H9 (cell line): ENCODE measurements at regions not wholly inside any gene's neighbourhood (a gene's known extent, or its start where the extent isn't known, plus 50 kb on each side); places are given as distances from the start of the nearest gene placed in this dataset.

Source experiments
- DNase-seq: peaks from one replicate; pipeline ENCODE4 v3.0.0-alpha.2; 2017
- H2AFZ ChIP-seq: one replicate; pipeline ENCODE4 v1.6.1; 2013; ENCODE audit warnings: mild to moderate bottlenecking, low read length, control low read depth, moderate library complexity
- H2AK5ac ChIP-seq: 2 replicates; pipeline ENCODE4 v1.6.1; 2013; ENCODE audit warnings: low read length, control low read depth, mixed read lengths; ENCODE audit not compliant: insufficient read length
- H2BK120ac ChIP-seq: one replicate; pipeline ENCODE4 v1.6.1; 2013; ENCODE audit warnings: low read depth, mild to moderate bottlenecking, low read length, control low read depth, inconsistent platforms; ENCODE audit not compliant: poor library complexity, severe bottlenecking
- H2BK12ac ChIP-seq: 2 replicates; pipeline ENCODE4 v1.6.1; 2013; ENCODE audit warnings: low read length, control low read depth, mixed read lengths, low read depth; ENCODE audit not compliant: insufficient read length
- H2BK15ac ChIP-seq: 2 replicates; pipeline ENCODE4 v1.6.1; 2013; ENCODE audit warnings: low read depth, low read length, control low read depth
- H2BK20ac ChIP-seq: one replicate; pipeline ENCODE4 v1.6.1; 2013; ENCODE audit warnings: low read depth, mild to moderate bottlenecking, low read length, control low read depth, inconsistent platforms; ENCODE audit not compliant: poor library complexity, severe bottlenecking
- H2BK5ac ChIP-seq: 2 replicates; pipeline ENCODE4 v1.6.1; 2013; ENCODE audit warnings: low read length, control low read depth, mixed read lengths; ENCODE audit not compliant: insufficient read length
- H3K14ac ChIP-seq: 2 replicates; pipeline ENCODE4 v1.6.1; 2013; ENCODE audit warnings: low read length, control low read depth; ENCODE audit not compliant: insufficient read depth
- H3K18ac ChIP-seq: 2 replicates; pipeline ENCODE4 v1.6.1; 2013; ENCODE audit warnings: low read depth, mild to moderate bottlenecking, mixed read lengths, low read length, control low read depth; ENCODE audit not compliant: insufficient read length
- H3K23ac ChIP-seq: 2 replicates; pipeline ENCODE4 v1.6.1; 2013; ENCODE audit warnings: low read length, control low read depth, mixed read lengths, low read depth; ENCODE audit not compliant: insufficient read length
- H3K23me2 ChIP-seq: 2 replicates; pipeline ENCODE4 v1.6.1; 2013; ENCODE audit warnings: low read depth, mild to moderate bottlenecking, mixed read lengths, low read length, control low read depth; ENCODE audit not compliant: insufficient read length, poor library complexity, severe bottlenecking
- H3K27ac ChIP-seq: 2 replicates; pipeline ENCODE4 v1.5.1; 2013; ENCODE audit warnings: low read length, control low read depth, mixed read lengths, low read depth; ENCODE audit not compliant: insufficient read length
- H3K27me3 ChIP-seq: 2 replicates; pipeline ENCODE4 v1.6.1; 2013; ENCODE audit warnings: low read length, control low read depth, inconsistent platforms; ENCODE audit not compliant: insufficient read depth
- H3K4ac ChIP-seq: 2 replicates; pipeline ENCODE4 v1.6.1; 2013; ENCODE audit warnings: low read depth, mild to moderate bottlenecking, control low read depth, inconsistent platforms, low read length, moderate library complexity
- H3K4me1 ChIP-seq: 2 replicates; pipeline ENCODE4 v1.6.1; 2013; ENCODE audit warnings: low read length, control low read depth, inconsistent platforms; ENCODE audit not compliant: insufficient read depth
- H3K4me2 ChIP-seq: 2 replicates; pipeline ENCODE4 v1.6.1; 2013; ENCODE audit warnings: low read length, control low read depth, mixed read lengths; ENCODE audit not compliant: insufficient read length, insufficient read depth
- H3K56ac ChIP-seq: 2 replicates; pipeline ENCODE4 v1.6.1; 2013; ENCODE audit warnings: low read depth, mild to moderate bottlenecking, mixed read lengths, low read length, control low read depth; ENCODE audit not compliant: insufficient read length
- H3K79me1 ChIP-seq: 2 replicates; pipeline ENCODE4 v1.6.1; 2013; ENCODE audit warnings: low read depth, mild to moderate bottlenecking, moderate library complexity, low read length, control low read depth, inconsistent platforms; ENCODE audit not compliant: insufficient read depth, poor library complexity, severe bottlenecking
- H3K79me2 ChIP-seq: 2 replicates; pipeline ENCODE4 v1.6.1; 2013; ENCODE audit warnings: low read length, control low read depth, inconsistent platforms; ENCODE audit not compliant: insufficient read depth
- H3K9ac ChIP-seq: 2 replicates; pipeline ENCODE4 v1.6.1; 2013; ENCODE audit warnings: low read length, control low read depth, mixed read lengths; ENCODE audit not compliant: insufficient read length; ENCODE audit errors: extremely low read depth
- H3K9me3 ChIP-seq: one replicate; pipeline ENCODE4 v1.6.1; 2013; ENCODE audit warnings: low read depth, low read length, inconsistent platforms; ENCODE audit not compliant: control insufficient read depth
- H3T11ph ChIP-seq: one replicate; pipeline ENCODE4 v1.6.1; 2013; ENCODE audit warnings: mild to moderate bottlenecking, low read length, control low read depth, inconsistent platforms
- H4K20me1 ChIP-seq: one replicate; pipeline ENCODE4 v1.6.1; 2013; ENCODE audit not compliant: control insufficient read depth, insufficient read length, insufficient read depth
- H4K5ac ChIP-seq: 2 replicates; pipeline ENCODE4 v1.6.1; 2013; ENCODE audit warnings: low read depth, mild to moderate bottlenecking, mixed read lengths, low read length, control low read depth; ENCODE audit not compliant: insufficient read length
- H4K8ac ChIP-seq: replicated peaks from 2 replicates; pipeline ENCODE4 v1.6.1; 2013; ENCODE audit warnings: low read length, control low read depth, mixed read lengths, low read depth; ENCODE audit not compliant: insufficient read length
- H4K91ac ChIP-seq: 2 replicates; pipeline ENCODE4 v1.6.1; 2013; ENCODE audit warnings: low read depth, mild to moderate bottlenecking, moderate library complexity, mixed read lengths, low read length, control low read depth; ENCODE audit not compliant: insufficient read length
- H3K27ac Mint-ChIP-seq, 3 experiments: 2 replicates in 2 of 3; 3 replicates in 1 of 3; pipeline ENCODE4 v1.8.0; 2020 to 2021; ENCODE audit warnings: mixed read lengths in 3 of 3, mild to moderate bottlenecking in 1 of 3, moderate library complexity in 1 of 3
- H3K27me3 Mint-ChIP-seq: 2 replicates; pipeline ENCODE4 v1.8.0; 2021; ENCODE audit warnings: low read depth, mild to moderate bottlenecking, moderate library complexity, mixed read lengths
- H3K36me3 Mint-ChIP-seq, 3 experiments: 2 replicates in 2 of 3; 3 replicates in 1 of 3; pipeline ENCODE4 v1.8.0; 2020 to 2021; ENCODE audit warnings: low read depth in 3 of 3, mixed read lengths in 3 of 3; ENCODE audit not compliant: insufficient read depth in 1 of 3
- H3K4me1 Mint-ChIP-seq, 2 experiments: 2 replicates each; pipeline ENCODE4 v1.8.0; 2020; ENCODE audit warnings: mixed read lengths in 2 of 2
- H3K4me3 Mint-ChIP-seq, 2 experiments: 2 replicates in 1 of 2; 3 replicates in 1 of 2; pipeline ENCODE4 v1.8.0; 2020 to 2021; ENCODE audit warnings: mild to moderate bottlenecking in 2 of 2, mixed read lengths in 2 of 2, moderate library complexity in 1 of 2
- H3K9me3 Mint-ChIP-seq, 2 experiments: 2 replicates in 1 of 2; 3 replicates in 1 of 2; pipeline ENCODE4 v1.8.0; 2020; ENCODE audit warnings: mild to moderate bottlenecking in 2 of 2, mixed read lengths in 2 of 2, moderate library complexity in 1 of 2
- WGBS: extraction: QIAGEN DNeasy Blood & Tissue Kit; methylation state at CpG from one replicate; pipeline ENCODE4 v1.1.7; 2013; ENCODE audit warnings: missing lambda C conversion rate, low lambda C conversion rate, mixed read lengths; ENCODE audit not compliant: insufficient read length; ENCODE audit errors: extremely low coverage; 5-methylcytosine and 5-hydroxymethylcytosine counted together
- TF ChIP-seq, protein P1 (sequence below): fragments of 200-600 bp; sonication (generic); conservative IDR thresholded peaks from 3 replicates; pipeline ENCODE4 v1.8.0; 2021; ENCODE audit warnings: antibody characterized with exemption, mild to moderate bottlenecking

GRCh38 chr1:193914871-193915270 is 728.5 kb upstream of the B3GALT2 start:
- H3K27ac ChIP-seq: no peak overlapping the region
- no peak overlapping the region for H2BK120ac ChIP-seq
- no peak overlapping the region for H4K8ac ChIP-seq
- H3K4me1 Mint-ChIP-seq: peaks cover 9 to 13% of the 10 kb centered on the region in 2 experiments
- no peak overlapping the region for H2BK15ac ChIP-seq
- no peak overlapping the region for H3K4me2 ChIP-seq
- H2BK20ac ChIP-seq: no peak overlapping the region
- H3K14ac ChIP-seq: no peak overlapping the region
- H3K79me1 ChIP-seq: no peaks in the 10 kb centered on the region
- no peak overlapping the region for H3K23ac ChIP-seq
- H3K79me2 ChIP-seq: no peaks in the 10 kb centered on the region
- no peak overlapping the region for H3K56ac ChIP-seq
- no peak overlapping the region for H3K4me3 Mint-ChIP-seq
- H4K5ac ChIP-seq: no peak overlapping the region
- no peaks in the 10 kb centered on the region for H3K9me3 ChIP-seq
- WGBS: no CpG with 5 or more reads among the region's 3 CpGs
- no peak overlapping the region for H3K27ac Mint-ChIP-seq
- H2BK5ac ChIP-seq: no peak overlapping the region
- H3K36me3 Mint-ChIP-seq: peaks cover 0 to 2% (median 0%) of the 10 kb centered on the region in 3 experiments; a peak in 3 of 7 replicates
- peaks cover 4% of the 10 kb centered on the region; the same call in 1 of the 2 replicates for H3K4me1 ChIP-seq
- H3K9me3 Mint-ChIP-seq: peaks cover 0 to 2% of the 10 kb centered on the region in 2 experiments; a peak in 1 of 5 replicates
- TF ChIP-seq, protein P1, sequence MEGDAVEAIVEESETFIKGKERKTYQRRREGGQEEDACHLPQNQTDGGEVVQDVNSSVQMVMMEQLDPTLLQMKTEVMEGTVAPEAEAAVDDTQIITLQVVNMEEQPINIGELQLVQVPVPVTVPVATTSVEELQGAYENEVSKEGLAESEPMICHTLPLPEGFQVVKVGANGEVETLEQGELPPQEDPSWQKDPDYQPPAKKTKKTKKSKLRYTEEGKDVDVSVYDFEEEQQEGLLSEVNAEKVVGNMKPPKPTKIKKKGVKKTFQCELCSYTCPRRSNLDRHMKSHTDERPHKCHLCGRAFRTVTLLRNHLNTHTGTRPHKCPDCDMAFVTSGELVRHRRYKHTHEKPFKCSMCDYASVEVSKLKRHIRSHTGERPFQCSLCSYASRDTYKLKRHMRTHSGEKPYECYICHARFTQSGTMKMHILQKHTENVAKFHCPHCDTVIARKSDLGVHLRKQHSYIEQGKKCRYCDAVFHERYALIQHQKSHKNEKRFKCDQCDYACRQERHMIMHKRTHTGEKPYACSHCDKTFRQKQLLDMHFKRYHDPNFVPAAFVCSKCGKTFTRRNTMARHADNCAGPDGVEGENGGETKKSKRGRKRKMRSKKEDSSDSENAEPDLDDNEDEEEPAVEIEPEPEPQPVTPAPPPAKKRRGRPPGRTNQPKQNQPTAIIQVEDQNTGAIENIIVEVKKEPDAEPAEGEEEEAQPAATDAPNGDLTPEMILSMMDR: no peak
- H3K27me3 Mint-ChIP-seq: no peaks in the 10 kb centered on the region
- no peak overlapping the region for H2AK5ac ChIP-seq
- no peak overlapping the region for H2BK12ac ChIP-seq
- no peaks in the 10 kb centered on the region for H3K23me2 ChIP-seq
- H3K9ac ChIP-seq: no peak overlapping the region
- H4K91ac ChIP-seq: no peak overlapping the region
- DNase-seq: no peak
- no peak overlapping the region for H2AFZ ChIP-seq
- no peak overlapping the region for H3K18ac ChIP-seq
- no peaks in the 10 kb centered on the region for H3K27me3 ChIP-seq
- no peaks in the 10 kb centered on the region for H4K20me1 ChIP-seq
- no peak overlapping the region for H3K4ac ChIP-seq
- H3T11ph ChIP-seq: no peak overlapping the region
